GM18498 (cell line): ENCODE measurements at regions not wholly inside any gene's neighbourhood (a gene's known extent, or its start where the extent isn't known, plus 50 kb on each side); places are given as distances from the start of the nearest gene placed in this dataset.
"Not testable (repeated sequence)": the region's sequence is repeated elsewhere in the genome, so short reads cannot be mapped to it uniquely, and the experiment has no call there.

ENCODE experiments used
- ATAC-seq: cut with Tn5 transposase; IDR thresholded peaks from one replicate; pipeline ENCODE4 v1.9.1; 2021; ENCODE audit warnings: mild to moderate bottlenecking, moderate library complexity; ENCODE audit not compliant: unreplicated experiment

- ATAC-seq, result no peak
Observed at GRCh38 chr12:83321971-83322370, 635.3 kb downstream of the TMTC2 start.

GRCh38 chr12:83320350-83320749, 633.6 kb downstream of the TMTC2 start:
- ATAC-seq, result no peak

- ATAC-seq, result no peak
Observed at GRCh38 chr12:83318386-83319098, 631.8 kb downstream of the TMTC2 start.

GRCh38 chr12:83317595-83317994, 630.9 kb downstream of the TMTC2 start:
- ATAC-seq, result no peak

DNA sequence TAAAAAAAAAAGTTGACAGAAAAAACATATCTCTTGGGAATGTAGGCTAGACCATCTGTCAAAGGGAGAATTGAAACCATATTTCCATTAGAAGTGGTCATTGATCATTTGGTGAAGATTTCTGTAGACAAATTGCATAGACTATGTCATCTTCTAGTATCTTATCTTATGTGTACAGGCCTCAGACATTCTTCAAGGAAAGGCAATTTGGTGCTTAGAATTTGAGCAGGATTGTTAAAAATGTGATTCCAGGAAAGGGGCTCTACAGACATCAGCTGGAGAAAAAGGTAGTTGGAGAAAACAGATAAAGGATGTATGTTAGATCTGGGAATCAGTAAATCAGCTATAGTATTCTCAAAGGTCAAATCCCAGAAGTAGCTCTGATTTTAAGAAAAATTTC, 627.1 kb downstream of the TMTC2 start:
- no peak for ATAC-seq

DNA sequence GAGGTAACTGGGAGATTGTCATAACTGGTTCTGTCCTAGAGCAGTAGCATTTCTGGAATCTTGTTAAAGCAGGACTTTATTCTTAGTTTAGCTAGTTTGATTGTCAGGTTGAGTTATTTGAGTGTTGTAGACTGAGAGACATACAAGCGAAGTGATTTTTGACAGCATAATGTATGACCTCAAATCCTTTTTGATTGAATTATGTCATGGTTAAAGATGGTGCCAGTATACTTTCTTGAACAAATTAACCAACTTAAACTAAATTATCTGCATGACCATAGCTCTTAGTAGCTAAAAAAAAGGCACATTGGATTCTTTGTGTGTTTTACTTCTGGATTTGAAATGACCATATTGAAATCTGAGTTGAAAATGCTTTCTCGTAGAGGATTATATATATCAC, 626.6 kb downstream of the TMTC2 start:
- no peak for ATAC-seq

- ATAC-seq, result no peak
Observed at GRCh38 chr12:83276904-83277303, 590.2 kb downstream of the TMTC2 start.

GRCh38 chr12:83271201-83271600, 584.5 kb downstream of the TMTC2 start:
- ATAC-seq, result no peak

DNA sequence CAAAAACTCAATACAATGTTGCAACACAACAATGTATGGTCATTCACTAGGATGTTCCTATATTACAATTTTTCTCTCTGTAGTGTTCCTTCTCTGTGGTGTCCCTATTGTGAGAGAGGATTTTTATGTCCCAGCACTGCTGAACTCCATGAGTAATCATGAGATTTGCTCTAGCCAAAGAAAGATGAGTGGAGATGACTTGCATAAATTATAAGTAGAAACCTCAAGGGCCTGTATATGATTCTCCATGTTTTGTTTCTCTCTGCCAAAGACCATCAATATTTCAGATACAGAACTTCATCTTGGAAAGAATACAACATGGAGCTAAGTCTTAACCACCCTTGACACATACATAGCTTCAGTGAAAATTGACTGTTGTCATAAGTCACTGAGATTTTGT, 579.1 kb downstream of the TMTC2 start:
- ATAC-seq, result no peak

DNA sequence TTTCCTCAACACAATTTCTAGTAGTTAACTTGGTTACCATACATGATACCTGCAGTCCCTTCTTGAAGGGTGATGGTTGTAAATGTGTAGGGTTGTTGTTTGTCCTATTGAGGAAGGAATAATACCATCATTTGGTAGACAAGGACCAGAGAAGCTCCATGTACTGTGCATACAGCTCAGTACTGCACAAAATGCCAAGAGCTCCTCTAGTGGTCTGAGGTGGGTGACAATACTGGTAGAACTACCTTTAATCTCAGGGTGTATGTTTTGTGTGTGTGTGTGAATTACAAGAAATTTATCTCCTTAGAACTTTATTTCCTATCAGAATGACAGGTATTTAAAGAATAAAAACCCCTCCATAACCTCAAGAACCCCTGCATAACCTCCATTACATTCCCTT, 575.3 kb downstream of the TMTC2 start:
- no peak for ATAC-seq

GRCh38 chr12:83260126-83260525, 573.4 kb downstream of the TMTC2 start:
- not testable (repeated sequence) for ATAC-seq

GRCh38 chr12:83257726-83258125, 571.0 kb downstream of the TMTC2 start:
- ATAC-seq, result no peak

DNA sequence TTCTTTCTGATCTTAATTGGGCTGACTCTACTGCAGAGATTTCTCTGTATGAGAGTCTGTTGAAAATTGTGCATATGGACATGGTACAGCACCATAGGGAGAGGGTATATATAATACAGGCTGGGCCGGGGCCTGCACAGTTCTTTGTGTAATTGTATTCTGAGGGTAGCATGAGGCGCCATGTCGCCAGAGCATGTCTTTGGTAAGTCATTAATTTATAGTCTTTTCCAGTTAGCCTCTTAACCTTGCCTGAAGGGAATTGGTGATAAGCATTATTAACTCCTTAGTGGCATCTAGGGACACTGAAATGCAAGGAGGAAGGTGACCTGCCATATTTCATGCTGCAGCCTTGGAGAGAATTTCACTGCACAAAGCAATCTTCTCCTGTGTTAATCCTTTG, 569.9 kb downstream of the TMTC2 start:
- no peak for ATAC-seq

DNA sequence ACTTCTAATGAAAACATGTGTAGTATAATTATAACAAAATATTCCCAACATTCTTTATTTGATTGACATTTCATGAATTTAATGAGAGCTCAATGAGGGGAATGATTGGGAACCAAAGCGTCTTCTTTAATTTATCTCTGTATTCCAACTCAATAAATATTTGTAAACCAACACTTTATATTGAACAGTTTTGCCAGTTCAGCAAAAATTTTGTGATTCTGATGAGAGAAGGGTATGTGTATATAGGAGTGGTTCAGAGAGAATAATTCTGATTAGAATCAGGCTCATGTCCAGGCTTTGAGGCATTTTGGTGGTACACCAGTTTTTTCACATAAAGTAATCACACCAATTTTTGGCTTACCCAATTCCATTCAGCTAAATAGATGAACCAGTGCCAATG, 564.2 kb downstream of the TMTC2 start:
- no peak for ATAC-seq

DNA sequence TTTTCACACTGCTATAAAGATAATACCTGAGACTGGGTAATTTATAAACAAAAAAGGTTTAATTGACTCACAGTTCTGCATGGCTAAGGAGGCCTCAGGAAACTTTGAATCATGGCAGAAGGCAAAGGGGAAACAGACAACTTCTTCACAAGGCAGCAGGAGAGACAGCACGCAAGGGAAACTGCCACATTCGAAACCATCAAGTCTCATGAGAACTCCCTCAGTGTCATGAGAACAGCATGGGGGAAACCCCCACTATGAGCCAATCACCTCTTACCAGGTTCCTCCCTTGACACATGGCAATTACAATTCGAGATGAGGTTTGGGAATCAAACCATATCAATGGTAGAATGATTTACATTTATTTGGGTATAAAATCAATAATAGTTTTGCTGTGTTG, 558.5 kb downstream of the TMTC2 start:
- no peak for ATAC-seq

DNA sequence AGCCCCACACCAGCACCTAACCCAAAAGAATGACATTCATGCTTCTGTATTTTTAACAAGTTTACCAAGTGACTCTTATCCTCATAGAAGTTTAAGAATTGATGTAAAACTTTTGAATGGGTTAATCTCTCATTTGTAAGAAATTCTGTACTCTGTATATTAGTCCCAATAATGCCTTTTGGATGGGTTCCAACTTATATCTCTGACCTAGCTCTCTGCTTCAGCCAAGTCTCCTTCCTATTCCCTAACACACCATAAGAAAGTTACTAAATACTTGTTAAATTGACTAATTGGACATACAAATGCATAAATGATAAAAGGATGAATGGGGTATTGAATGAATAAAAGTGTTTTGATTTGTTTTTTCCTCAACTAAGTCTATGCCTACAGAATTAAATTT, 557.3 kb downstream of the TMTC2 start:
- ATAC-seq, result no peak

- ATAC-seq, result not testable (repeated sequence)
Observed at GRCh38 chr12:83233987-83234386, 547.3 kb downstream of the TMTC2 start.

- not testable (repeated sequence) for ATAC-seq
Observed at GRCh38 chr12:83226960-83227359, 540.3 kb downstream of the TMTC2 start.

- ATAC-seq, result no peak
Observed at GRCh38 chr12:83225806-83226205, 539.1 kb downstream of the TMTC2 start.

GRCh38 chr12:83224012-83224411, 537.3 kb downstream of the TMTC2 start:
- ATAC-seq, result no peak

DNA sequence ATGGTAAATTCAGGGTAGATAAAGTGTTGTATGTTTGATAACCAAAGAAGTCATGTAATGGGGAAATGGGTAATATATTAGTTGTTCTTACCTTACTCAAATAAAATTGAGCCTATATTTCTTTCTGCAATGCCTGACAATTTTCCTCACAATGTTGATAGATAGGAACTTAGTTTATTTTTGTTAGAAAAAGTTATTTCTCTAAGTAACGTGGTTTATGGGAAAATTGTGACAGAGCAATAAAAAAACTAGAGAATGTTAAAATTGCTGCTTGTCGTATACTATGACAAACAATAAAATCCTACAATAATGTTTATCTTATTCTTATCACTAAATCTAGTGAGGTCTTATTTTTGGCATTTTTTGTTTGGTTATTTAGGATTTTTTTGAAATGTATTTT, 534.1 kb downstream of the TMTC2 start:
- no peak for ATAC-seq

DNA sequence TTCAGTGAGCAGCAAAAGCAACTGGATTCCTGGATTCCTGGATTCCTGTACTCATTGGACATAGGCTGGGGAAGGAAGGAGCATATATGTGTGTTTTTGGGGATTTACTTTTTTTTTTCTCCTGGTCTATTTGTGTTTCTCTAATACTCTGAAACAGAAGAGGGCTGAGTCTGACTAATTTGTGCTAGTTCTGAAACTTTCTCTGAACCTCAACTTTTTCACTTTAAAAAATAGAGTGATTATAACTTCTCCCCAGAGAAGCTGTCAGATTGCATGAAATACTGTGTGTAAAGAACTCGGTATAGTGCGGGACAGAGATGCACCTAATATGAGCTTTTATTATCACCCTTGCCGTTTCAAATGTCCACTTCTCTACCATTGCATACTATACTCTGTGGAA, 529.5 kb downstream of the TMTC2 start:
- no peak for ATAC-seq

DNA sequence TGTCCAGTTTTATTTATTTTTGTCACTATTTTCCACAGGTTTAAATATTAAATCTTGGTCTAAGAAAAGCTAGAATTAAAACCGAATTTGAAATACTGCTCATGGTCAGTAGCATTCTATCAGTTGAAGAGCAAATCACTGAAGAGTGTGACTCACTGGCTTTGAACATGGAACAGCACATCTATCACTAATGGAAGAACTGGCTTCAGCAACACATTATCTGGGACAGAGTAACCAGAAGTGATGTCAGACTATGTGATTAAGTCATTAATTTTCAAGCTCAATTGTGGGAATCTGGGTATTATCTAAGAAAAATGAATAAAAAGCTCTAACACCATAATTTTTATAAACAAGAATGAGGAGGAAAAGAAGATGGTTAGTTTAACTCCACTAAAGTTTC, 527.5 kb downstream of the TMTC2 start:
- no peak for ATAC-seq
